Caco-2 (cell line): ENCODE measurements at regions not wholly inside any gene's neighbourhood (a gene's known extent, or its start where the extent isn't known, plus 50 kb on each side); places are given as distances from the start of the nearest gene placed in this dataset.

Experiments
- BruUV-seq: library from RNA; stranded (reverse); fragments of 400-500 nt; replicated peaks from 2 replicates; lab custom pipeline; 2021; lab: Mats Ljungman, UMichigan
- CTCF ChIA-PET: fragments of 300-600 bp; sonication (Branson Sonifier 250); formaldehyde crosslinking; loops from one replicate; lab custom pipeline; 2022; ENCODE audit warnings: antibody characterized with exemption; lab: Charles Lee
- POLR2A ChIA-PET: fragments of 300-600 bp; sonication (Branson Sonifier 250); formaldehyde crosslinking; loops from one replicate; lab custom pipeline; 2022; ENCODE audit warnings: antibody characterized with exemption; lab: Charles Lee
- DNase-seq, 2 experiments: peaks; one replicate each; pipeline versions ENCODE4 v3.0.0 to v3.0.0-alpha.2; 2020 to 2022
- H3K27me3 ChIP-seq: replicated peaks from 2 replicates; pipeline ENCODE4 v1.6.0; 2011; ENCODE audit warnings: low read length; ENCODE audit not compliant: control insufficient read depth, insufficient read depth
- H3K36me3 ChIP-seq: 2 replicates; pipeline ENCODE4 v1.5.1; 2011; ENCODE audit warnings: low read length; ENCODE audit not compliant: control insufficient read depth, insufficient read depth
- H3K4me1 ChIP-seq: fragments of 250-450 bp; sonication (Bioruptor Pico); 2 replicates; pipeline ENCODE4 v1.5.1; 2020; ENCODE audit warnings: mild to moderate bottlenecking
- H3K4me3 ChIP-seq: 2 replicates; pipeline ENCODE4 v1.5.1; 2011; ENCODE audit warnings: low read depth, mild to moderate bottlenecking, control low read depth, low read length
- H3K9me3 ChIP-seq: fragments of 250-450 bp; sonication (Bioruptor Pico); 2 replicates; pipeline ENCODE4 v1.5.1; 2020; ENCODE audit warnings: mild to moderate bottlenecking, moderate library complexity
- H3K27ac Mint-ChIP-seq: one replicate; pipeline ENCODE4 v1.8.0; 2022; ENCODE audit warnings: mixed read lengths; ENCODE audit not compliant: unreplicated experiment
- H3K27me3 Mint-ChIP-seq: one replicate; pipeline ENCODE4 v1.8.0; 2022; ENCODE audit warnings: mixed read lengths; ENCODE audit not compliant: insufficient read depth, unreplicated experiment
- H3K36me3 Mint-ChIP-seq: one replicate; pipeline ENCODE4 v1.8.0; 2022; ENCODE audit warnings: mild to moderate bottlenecking, mixed read lengths; ENCODE audit not compliant: insufficient read depth, unreplicated experiment
- H3K4me1 Mint-ChIP-seq: one replicate; pipeline ENCODE4 v1.8.0; 2022; ENCODE audit warnings: low read depth, mixed read lengths; ENCODE audit not compliant: unreplicated experiment
- H3K4me3 Mint-ChIP-seq: one replicate; pipeline ENCODE4 v1.8.0; 2022; ENCODE audit warnings: mild to moderate bottlenecking, moderate library complexity, mixed read lengths; ENCODE audit not compliant: unreplicated experiment
- H3K9me3 Mint-ChIP-seq: one replicate; pipeline ENCODE4 v1.8.0; 2022; ENCODE audit warnings: mixed read lengths; ENCODE audit not compliant: unreplicated experiment
- CTCF ChIP-seq, 2 experiments: fragments of 200-600 bp in 1 of 2; IDR thresholded peaks; 1 replicate in 1 of 2; 2 replicates in 1 of 2; pipeline versions ENCODE4 v1.5.1 to v1.8.0; 2011 to 2022; ENCODE audit warnings: antibody characterized with exemption in 1 of 2, control low read depth in 1 of 2, inconsistent platforms in 1 of 2, low read depth in 1 of 2, low read length in 1 of 2, mild to moderate bottlenecking in 1 of 2, moderate library complexity in 1 of 2; ENCODE audit not compliant: insufficient read depth in 1 of 2, severe bottlenecking in 1 of 2, unreplicated experiment in 1 of 2
- intact Hi-C: fragments of 100-400 bp; cut with micrococcal nuclease; formaldehyde crosslinking; loops from one replicate; pipeline ENCODE4 v1.10.0; 2022; ENCODE audit not compliant: unreplicated experiment

DNA sequence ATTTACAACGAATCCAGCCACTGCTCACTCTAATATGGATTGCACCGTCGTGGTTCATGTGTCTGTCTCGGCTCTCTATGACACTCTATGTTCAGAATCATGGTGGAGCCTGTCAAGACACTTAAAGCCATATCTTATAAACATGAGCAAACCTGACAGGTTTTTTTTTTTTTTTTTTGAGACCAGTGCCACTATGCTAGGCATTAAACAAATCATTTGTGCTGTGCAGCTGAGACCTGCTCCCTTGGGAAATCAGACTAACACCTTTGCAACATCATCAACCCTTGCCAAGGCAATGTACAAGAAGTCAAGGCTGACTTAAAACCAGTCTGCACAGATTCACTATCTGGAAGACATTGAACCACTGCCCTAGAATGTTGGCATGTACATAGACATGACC is 181.2 kb upstream of the ANK3 start:
- H3K36me3 Mint-ChIP-seq, result no peaks in the 10 kb centered on the region
- H3K4me1 ChIP-seq, result peaks cover 7% of the 10 kb centered on the region
- no TSS peak for BruUV-seq
- no peak for TF ChIP-seq CTCF (IDR thresholded peaks at IDR 0.05; ENCODE audit: insufficient read depth in 1 of 2, low read depth in 1 of 2, low read length in 1 of 2, severe bottlenecking in 1 of 2, unreplicated experiment in 1 of 2)
- CTCF ChIA-PET, result no interaction called here
- H3K4me1 Mint-ChIP-seq, result peaks cover 17% of the 10 kb centered on the region
- no peaks in the 10 kb centered on the region for H3K27me3 Mint-ChIP-seq
- POLR2A ChIA-PET, result no interaction called here
- H3K9me3 Mint-ChIP-seq, result peaks cover 22% of the 10 kb centered on the region
- H3K27ac Mint-ChIP-seq, result no peak overlapping the region
- H3K36me3 ChIP-seq, result no peaks in the 10 kb centered on the region
- H3K27me3 ChIP-seq, result no peaks in the 10 kb centered on the region
- H3K9me3 ChIP-seq, result no peaks in the 10 kb centered on the region
- no peak for DNase-seq
- no peak overlapping the region for H3K4me3 ChIP-seq
- intact Hi-C loops, result no loop called here
- no peak overlapping the region for H3K4me3 Mint-ChIP-seq

DNA sequence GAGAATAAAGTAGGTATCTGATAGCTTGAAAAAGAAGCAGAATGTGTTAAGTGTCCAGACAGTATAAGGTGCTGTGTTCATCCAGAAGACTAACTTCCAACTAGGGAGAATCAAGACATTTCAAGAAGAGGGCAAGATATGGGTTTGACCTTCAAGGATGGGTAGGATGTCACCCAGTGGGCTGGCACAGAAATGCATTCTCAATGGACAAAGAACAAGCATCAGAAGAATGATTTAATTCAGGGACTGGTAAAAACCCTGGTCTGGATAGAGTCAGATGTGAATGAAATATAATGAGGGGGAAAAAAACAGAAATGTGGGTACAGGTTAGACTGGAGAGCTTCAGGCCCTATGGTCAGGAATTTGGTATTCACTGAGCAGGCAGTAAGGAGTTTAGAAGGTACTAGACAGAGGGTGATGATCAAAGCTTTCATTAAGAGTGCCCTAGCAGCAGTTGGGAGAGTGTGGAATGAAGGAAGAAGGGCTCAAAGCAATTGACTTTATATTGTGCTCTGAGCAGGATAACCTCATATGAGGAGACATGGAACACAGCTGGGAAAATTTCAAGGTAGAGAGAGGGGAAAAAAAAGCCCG is 180.7 kb upstream of the ANK3 start:
- no peak for TF ChIP-seq CTCF (IDR thresholded peaks at IDR 0.05; ENCODE audit: insufficient read depth in 1 of 2, low read depth in 1 of 2, low read length in 1 of 2, severe bottlenecking in 1 of 2, unreplicated experiment in 1 of 2)
- ChIA-PET CTCF (no interaction called here), POLR2A (no interaction called here)
- H3K36me3 Mint-ChIP-seq, result no peaks in the 10 kb centered on the region
- H3K4me3 Mint-ChIP-seq, result no peak overlapping the region
- intact Hi-C loops, result no loop called here
- Histone ChIP-seq H3K36me3 (no peaks in the 10 kb centered on the region), H3K4me1 (peaks cover 7% of the 10 kb centered on the region), H3K4me3 (no peak overlapping the region), H3K27me3 (no peaks in the 10 kb centered on the region), H3K9me3 (no peaks in the 10 kb centered on the region)
- no peak overlapping the region for H3K27ac Mint-ChIP-seq
- H3K4me1 Mint-ChIP-seq, result peaks cover 22% of the 10 kb centered on the region
- BruUV-seq, result no TSS peak
- peaks cover 28% of the 10 kb centered on the region for H3K9me3 Mint-ChIP-seq
- no peaks in the 10 kb centered on the region for H3K27me3 Mint-ChIP-seq
- no peak for DNase-seq

DNA sequence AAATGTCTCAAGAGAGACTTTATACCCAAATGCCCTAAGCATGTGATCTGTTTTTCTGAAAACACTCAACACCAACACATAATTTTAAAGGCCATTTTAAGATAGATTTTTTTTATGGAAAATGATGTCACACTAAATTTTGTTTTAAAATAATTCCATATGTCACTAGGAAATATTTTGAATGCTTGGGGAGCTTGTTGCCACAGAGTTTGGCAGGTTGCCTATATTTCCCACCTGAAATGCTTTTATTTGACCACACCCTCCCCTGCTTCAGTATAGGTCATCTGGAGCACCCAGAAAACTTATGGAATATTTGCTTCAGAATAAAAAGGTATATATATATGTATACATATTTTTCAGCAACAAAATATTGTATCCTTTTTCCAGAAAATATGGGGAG is 180.0 kb upstream of the ANK3 start:
- H3K27me3 Mint-ChIP-seq, result no peaks in the 10 kb centered on the region
- Histone ChIP-seq H3K27me3 (no peaks in the 10 kb centered on the region), H3K4me3 (no peak overlapping the region), H3K36me3 (no peaks in the 10 kb centered on the region), H3K9me3 (no peaks in the 10 kb centered on the region), H3K4me1 (peaks cover 7% of the 10 kb centered on the region)
- no peaks in the 10 kb centered on the region for H3K36me3 Mint-ChIP-seq
- POLR2A ChIA-PET, result no interaction called here
- no TSS peak for BruUV-seq
- TF ChIP-seq CTCF (IDR thresholded peaks at IDR 0.05; ENCODE audit: insufficient read depth in 1 of 2, low read depth in 1 of 2, low read length in 1 of 2, severe bottlenecking in 1 of 2, unreplicated experiment in 1 of 2), result no peak
- intact Hi-C loops, result no loop called here
- peaks cover 35% of the 10 kb centered on the region for H3K9me3 Mint-ChIP-seq
- H3K27ac Mint-ChIP-seq, result no peak overlapping the region
- no peak for DNase-seq
- peaks cover 24% of the 10 kb centered on the region for H3K4me1 Mint-ChIP-seq
- CTCF ChIA-PET, result interaction anchor here (0.6 kb wide), 1 partner anchor 469 kb away, joined by 5 read pairs; no protein-coding TSS in a partner anchor
- H3K4me3 Mint-ChIP-seq, result no peak overlapping the region
